ENCODE measurements at regions not wholly inside any gene's neighbourhood (a gene's known extent, or its start where the extent isn't known, plus 50 kb on each side); places are given as distances from the start of the nearest gene placed in this dataset.

GRCh38 chrX:39969819-39970504 lies 127.8 kb downstream of the BCOR start:
- no peak overlapping the region for H3K4me3 ChIP-seq (ENCODE audit: low read depth, low read length)
- H3K9me3 ChIP-seq (ENCODE audit: control insufficient read depth, insufficient read depth, low read depth, low read length) = no peaks in the 10 kb centered on the region
- TF ChIP-seq ZNF341 (tag by site-specific recombination; IDR thresholded peaks at IDR 0.05; ENCODE audit: low read depth) = peak; percentile 18; the same call in 1 of the 2 replicates
- peak; percentile 74 for TF ChIP-seq KLF1 (tag by site-specific recombination; IDR thresholded peaks at IDR 0.05)
- TF ChIP-seq, protein P1, sequence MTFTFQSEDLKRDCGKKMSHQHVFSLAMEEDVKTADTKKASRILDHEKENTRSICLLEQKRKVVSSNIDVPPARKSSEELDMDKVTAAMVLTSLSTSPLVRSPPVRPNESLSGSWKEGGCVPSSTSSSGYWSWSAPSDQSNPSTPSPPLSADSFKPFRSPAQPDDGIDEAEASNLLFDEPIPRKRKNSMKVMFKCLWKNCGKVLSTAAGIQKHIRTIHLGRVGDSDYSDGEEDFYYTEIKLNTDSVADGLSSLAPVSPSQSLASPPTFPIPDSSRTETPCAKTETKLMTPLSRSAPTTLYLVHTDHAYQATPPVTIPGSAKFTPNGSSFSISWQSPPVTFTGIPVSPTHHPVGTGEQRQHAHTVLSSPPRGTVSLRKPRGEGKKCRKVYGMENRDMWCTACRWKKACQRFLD (tag by site-specific recombination; IDR thresholded peaks at IDR 0.05) = no peak
- POLR2A ChIA-PET = interaction anchor here (0.9 to 1.1 kb wide), 2 partner anchors 16 to 44 kb away, joined by 3 to 4 read pairs; no protein-coding TSS in a partner anchor
- peak overlapping the region; percentile 78 for H3K27ac ChIP-seq (ENCODE audit: extremely low read depth, low read depth, low read length)
- CTCF ChIA-PET = interaction anchor here (0.7 to 1.4 kb wide), 2 partner anchors 8 to 23 kb away, joined by 3 read pairs; no protein-coding TSS in a partner anchor
- H3K36me3 ChIP-seq (ENCODE audit: control insufficient read depth in 2 of 2, insufficient read depth in 1 of 2, low read length in 2 of 2) = no peaks in the 10 kb centered on the region
- H3K4me1 ChIP-seq (ENCODE audit: control insufficient read depth, insufficient read depth, low read length) = peaks cover 4% of the 10 kb centered on the region; the same call in 1 of the 2 replicates

GRCh38 chrX:39971760-39972159 lies 126.0 kb downstream of the BCOR start:
- POLR2A ChIA-PET = no interaction called here
- CTCF ChIA-PET = interaction anchor here (0.7 to 1.4 kb wide), 3 partner anchors 10 to 424 kb away, joined by 3 to 5 read pairs (median 4); no protein-coding TSS in a partner anchor
- no peaks in the 10 kb centered on the region for H3K9me3 ChIP-seq (ENCODE audit: control insufficient read depth, insufficient read depth, low read depth, low read length)
- no peak overlapping the region for H3K4me3 ChIP-seq (ENCODE audit: low read depth, low read length)
- peak; percentile 77 for TF ChIP-seq SETDB1 (IDR thresholded peaks at IDR 0.05; ENCODE audit: insufficient read length, low read length)
- TF ChIP-seq TRIM28 (IDR thresholded peaks at IDR 0.05; ENCODE audit: borderline replicate concordance, low read length) = peak; percentile 89; the same call in 1 of the 2 replicates
- 0 out of 2 replicates have a peak, but pooled peaks have one; percentile 3 for TF ChIP-seq ZNF585B (tag by site-specific recombination; IDR thresholded peaks at IDR 0.05)
- TF ChIP-seq, protein P2, sequence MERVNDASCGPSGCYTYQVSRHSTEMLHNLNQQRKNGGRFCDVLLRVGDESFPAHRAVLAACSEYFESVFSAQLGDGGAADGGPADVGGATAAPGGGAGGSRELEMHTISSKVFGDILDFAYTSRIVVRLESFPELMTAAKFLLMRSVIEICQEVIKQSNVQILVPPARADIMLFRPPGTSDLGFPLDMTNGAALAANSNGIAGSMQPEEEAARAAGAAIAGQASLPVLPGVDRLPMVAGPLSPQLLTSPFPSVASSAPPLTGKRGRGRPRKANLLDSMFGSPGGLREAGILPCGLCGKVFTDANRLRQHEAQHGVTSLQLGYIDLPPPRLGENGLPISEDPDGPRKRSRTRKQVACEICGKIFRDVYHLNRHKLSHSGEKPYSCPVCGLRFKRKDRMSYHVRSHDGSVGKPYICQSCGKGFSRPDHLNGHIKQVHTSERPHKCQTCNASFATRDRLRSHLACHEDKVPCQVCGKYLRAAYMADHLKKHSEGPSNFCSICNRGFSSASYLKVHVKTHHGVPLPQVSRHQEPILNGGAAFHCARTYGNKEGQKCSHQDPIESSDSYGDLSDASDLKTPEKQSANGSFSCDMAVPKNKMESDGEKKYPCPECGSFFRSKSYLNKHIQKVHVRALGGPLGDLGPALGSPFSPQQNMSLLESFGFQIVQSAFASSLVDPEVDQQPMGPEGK (tag by site-specific recombination; IDR thresholded peaks at IDR 0.05) = no peak
- no peaks in the 10 kb centered on the region for H3K36me3 ChIP-seq (ENCODE audit: control insufficient read depth in 2 of 2, insufficient read depth in 1 of 2, low read length in 2 of 2)
- peaks cover 4% of the 10 kb centered on the region; the same call in 1 of the 2 replicates for H3K4me1 ChIP-seq (ENCODE audit: control insufficient read depth, insufficient read depth, low read length)
- no peak overlapping the region for H3K27ac ChIP-seq (ENCODE audit: extremely low read depth, low read depth, low read length)

- Histone ChIP-seq H3K4me1 (ENCODE audit: control insufficient read depth, insufficient read depth, low read length) (peaks cover 4% of the 10 kb centered on the region; the same call in 1 of the 2 replicates), H3K4me3 (ENCODE audit: low read depth, low read length) (no peak overlapping the region), H3K27ac (ENCODE audit: extremely low read depth, low read depth, low read length) (no peak overlapping the region), H3K36me3 (ENCODE audit: control insufficient read depth in 2 of 2, insufficient read depth in 1 of 2, low read length in 2 of 2) (no peaks in the 10 kb centered on the region), H3K9me3 (ENCODE audit: control insufficient read depth, insufficient read depth, low read depth, low read length) (no peaks in the 10 kb centered on the region)
- ChIA-PET POLR2A (no interaction called here), CTCF (interaction anchor here (1.1 kb wide), 1 partner anchor 159 kb away, joined by 4 read pairs; no protein-coding TSS in a partner anchor)
- no peak for TF ChIP-seq ZNF362 (tag by site-specific recombination; IDR thresholded peaks at IDR 0.05)
- TF ChIP-seq ZNF10 (tag by site-specific recombination; IDR thresholded peaks at IDR 0.05) = no peak
- TF ChIP-seq HOXA7 (CRISPR knock-in tag; IDR thresholded peaks at IDR 0.05; ENCODE audit: borderline replicate concordance) = no peak
These were observed 125.4 kb downstream of the BCOR start for GRCh38 chrX:39972340-39972739.

GRCh38 chrX:39973810-39974209 lies 123.9 kb downstream of the BCOR start:
- Histone ChIP-seq H3K9me3 (ENCODE audit: control insufficient read depth, insufficient read depth, low read depth, low read length) (no peaks in the 10 kb centered on the region), H3K27ac (ENCODE audit: extremely low read depth, low read depth, low read length) (no peak overlapping the region), H3K36me3 (ENCODE audit: control insufficient read depth in 2 of 2, insufficient read depth in 1 of 2, low read length in 2 of 2) (no peaks in the 10 kb centered on the region), H3K4me3 (ENCODE audit: low read depth, low read length) (no peak overlapping the region), H3K4me1 (ENCODE audit: control insufficient read depth, insufficient read depth, low read length) (peaks cover 1% of the 10 kb centered on the region; the same call in 1 of the 2 replicates)
- CTCF ChIA-PET = no interaction called here
- POLR2A ChIA-PET = no interaction called here
- TF ChIP-seq ZNF24 (tag by site-specific recombination; IDR thresholded peaks at IDR 0.05) (no peak), ZNF391 (tag by site-specific recombination; IDR thresholded peaks at IDR 0.05; ENCODE audit: borderline replicate concordance, low read depth) (no peak), ZNF529 (tag by site-specific recombination; IDR thresholded peaks at IDR 0.05; ENCODE audit: insufficient replicate concordance) (no peak), OSR2 (tag by site-specific recombination; IDR thresholded peaks at IDR 0.05) (no peak), ZNF26 (tag by site-specific recombination; IDR thresholded peaks at IDR 0.05) (no peak), YY2 (tag by site-specific recombination; IDR thresholded peaks at IDR 0.05) (no peak), ZNF16 (tag by site-specific recombination; IDR thresholded peaks at IDR 0.05; ENCODE audit: low read depth) (no peak), ZNF433 (tag by site-specific recombination; IDR thresholded peaks at IDR 0.05; ENCODE audit: low read depth) (no peak)
- TF ChIP-seq, protein P3, sequence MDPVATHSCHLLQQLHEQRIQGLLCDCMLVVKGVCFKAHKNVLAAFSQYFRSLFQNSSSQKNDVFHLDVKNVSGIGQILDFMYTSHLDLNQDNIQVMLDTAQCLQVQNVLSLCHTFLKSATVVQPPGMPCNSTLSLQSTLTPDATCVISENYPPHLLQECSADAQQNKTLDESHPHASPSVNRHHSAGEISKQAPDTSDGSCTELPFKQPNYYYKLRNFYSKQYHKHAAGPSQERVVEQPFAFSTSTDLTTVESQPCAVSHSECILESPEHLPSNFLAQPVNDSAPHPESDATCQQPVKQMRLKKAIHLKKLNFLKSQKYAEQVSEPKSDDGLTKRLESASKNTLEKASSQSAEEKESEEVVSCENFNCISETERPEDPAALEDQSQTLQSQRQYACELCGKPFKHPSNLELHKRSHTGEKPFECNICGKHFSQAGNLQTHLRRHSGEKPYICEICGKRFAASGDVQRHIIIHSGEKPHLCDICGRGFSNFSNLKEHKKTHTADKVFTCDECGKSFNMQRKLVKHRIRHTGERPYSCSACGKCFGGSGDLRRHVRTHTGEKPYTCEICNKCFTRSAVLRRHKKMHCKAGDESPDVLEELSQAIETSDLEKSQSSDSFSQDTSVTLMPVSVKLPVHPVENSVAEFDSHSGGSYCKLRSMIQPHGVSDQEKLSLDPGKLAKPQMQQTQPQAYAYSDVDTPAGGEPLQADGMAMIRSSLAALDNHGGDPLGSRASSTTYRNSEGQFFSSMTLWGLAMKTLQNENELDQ (tag by site-specific recombination; IDR thresholded peaks at IDR 0.05; ENCODE audit: low read depth) = no peak

Measured in HEK293 (cell line).